ENCODE measurements at regions not wholly inside any gene's neighbourhood (a gene's known extent, or its start where the extent isn't known, plus 50 kb on each side); places are given as distances from the start of the nearest gene placed in this dataset.

- TF ChIP-seq POLR2AphosphoS5 (IDR thresholded peaks at IDR 0.05) (no peak), CTCF (IDR thresholded peaks at IDR 0.05) (no peak), POLR2A (IDR thresholded peaks at IDR 0.05) (no peak), EP300 (IDR thresholded peaks at IDR 0.05) (no peak)
- H3K27ac ChIP-seq = no peak overlapping the region
- no peak overlapping the region for H3K4me3 ChIP-seq
- H3K36me3 ChIP-seq = no peaks in the 10 kb centered on the region
- DNase-seq (no peak), ATAC-seq (ENCODE audit: low FRiP score in 2 of 2) (no peak)
- no peaks in the 10 kb centered on the region for H3K4me1 ChIP-seq
- 72 to 75% methylated on average over 1 of the region's 1 CpG for WGBS, 2 donors
- H3K27me3 ChIP-seq = no peaks in the 10 kb centered on the region
- no peaks in the 10 kb centered on the region for H3K9me3 ChIP-seq
Measured at GRCh38 chr10:111430070-111430469, 353.2 kb downstream of the ADRA2A start.

- Histone ChIP-seq H3K9me3 (no peaks in the 10 kb centered on the region), H3K36me3 (no peaks in the 10 kb centered on the region), H3K4me3 (no peak overlapping the region), H3K27me3 (no peaks in the 10 kb centered on the region), H3K27ac (no peak overlapping the region), H3K4me1 (no peaks in the 10 kb centered on the region)
- no peak for DNase-seq
- ATAC-seq (ENCODE audit: low FRiP score in 2 of 2) = no peak
- TF ChIP-seq CTCF (IDR thresholded peaks at IDR 0.05) (no peak), POLR2A (IDR thresholded peaks at IDR 0.05) (no peak), EP300 (IDR thresholded peaks at IDR 0.05) (no peak), POLR2AphosphoS5 (IDR thresholded peaks at IDR 0.05) (no peak)
Measured at GRCh38 chr10:111432588-111432987, 355.8 kb downstream of the ADRA2A start.

GRCh38 chr10:111435871-111436270 lies 359.0 kb downstream of the ADRA2A start:
- WGBS, 2 donors = 74 to 91% methylated on average over 1 of the region's 1 CpG
- H3K4me3 ChIP-seq = no peak overlapping the region
- no peaks in the 10 kb centered on the region for H3K9me3 ChIP-seq
- TF ChIP-seq POLR2AphosphoS5 (IDR thresholded peaks at IDR 0.05) (no peak), POLR2A (IDR thresholded peaks at IDR 0.05) (no peak), EP300 (IDR thresholded peaks at IDR 0.05) (no peak), CTCF (IDR thresholded peaks at IDR 0.05) (no peak)
- H3K36me3 ChIP-seq = no peaks in the 10 kb centered on the region
- H3K27me3 ChIP-seq = no peaks in the 10 kb centered on the region
- H3K27ac ChIP-seq = no peak overlapping the region
- no peaks in the 10 kb centered on the region for H3K4me1 ChIP-seq
- ATAC-seq (ENCODE audit: low FRiP score in 2 of 2) (no peak), DNase-seq (no peak)

- no peaks in the 10 kb centered on the region for H3K9me3 ChIP-seq
- 80 to 90% methylated on average over 3 of the region's 3 CpGs for WGBS, 2 donors
- no peaks in the 10 kb centered on the region for H3K27me3 ChIP-seq
- H3K4me3 ChIP-seq = no peak overlapping the region
- DNase-seq = no peak
- TF ChIP-seq EP300 (IDR thresholded peaks at IDR 0.05) = no peak
- H3K36me3 ChIP-seq = no peaks in the 10 kb centered on the region
- no peaks in the 10 kb centered on the region for H3K4me1 ChIP-seq
- ATAC-seq (ENCODE audit: low FRiP score in 2 of 2) = no peak
- no peak overlapping the region for H3K27ac ChIP-seq
Measured at GRCh38 chr10:111439034-111439842, 362.4 kb downstream of the ADRA2A start.

GRCh38 chr10:111440501-111440900 lies 363.7 kb downstream of the ADRA2A start:
- Histone ChIP-seq H3K4me1 (no peaks in the 10 kb centered on the region), H3K36me3 (no peaks in the 10 kb centered on the region), H3K27me3 (no peaks in the 10 kb centered on the region), H3K9me3 (no peaks in the 10 kb centered on the region), H3K4me3 (no peak overlapping the region), H3K27ac (no peak overlapping the region)
- no peak for TF ChIP-seq CTCF (IDR thresholded peaks at IDR 0.05)
- no peak for TF ChIP-seq EP300 (IDR thresholded peaks at IDR 0.05)
- TF ChIP-seq POLR2A (IDR thresholded peaks at IDR 0.05) = no peak
- TF ChIP-seq POLR2AphosphoS5 (IDR thresholded peaks at IDR 0.05) = no peak
- DNase-seq (no peak), ATAC-seq (ENCODE audit: low FRiP score in 2 of 2) (no peak)
- 80 to 85% methylated on average over 5 of the region's 5 CpGs for WGBS, 2 donors

All from upper lobe of left lung (tissue), 6 donors.